Adrenal gland (tissue), 5 donors: ENCODE measurements at regions not wholly inside any gene's neighbourhood (a gene's known extent, or its start where the extent isn't known, plus 50 kb on each side); places are given as distances from the start of the nearest gene placed in this dataset.

Experiments
- POLR2A ChIP-seq, 2 donors: fragments of 450-650 bp; IDR thresholded peaks; one replicate each; pipeline ENCODE4 v1.6.1; 2017; ENCODE audit warnings: antibody characterized with exemption in 2 of 2, mild to moderate bottlenecking in 2 of 2, moderate library complexity in 1 of 2
- TF ChIP-seq, protein P1 (sequence below), 6 experiments: fragments of 450-650 bp in 4 of 6; fragments of 200-600 bp in 2 of 6; sonication (generic) in 1 of 6; IDR thresholded peaks; 1 replicate in 5 of 6; 2 replicates in 1 of 6; pipeline versions ENCODE4 v1.5.1 to v1.8.0; 2016 to 2021; ENCODE audit warnings: antibody characterized with exemption in 6 of 6, mild to moderate bottlenecking in 2 of 6, moderate library complexity in 1 of 6
- donor health status: DM: no; HTN: no; CAD: no.

DNA sequence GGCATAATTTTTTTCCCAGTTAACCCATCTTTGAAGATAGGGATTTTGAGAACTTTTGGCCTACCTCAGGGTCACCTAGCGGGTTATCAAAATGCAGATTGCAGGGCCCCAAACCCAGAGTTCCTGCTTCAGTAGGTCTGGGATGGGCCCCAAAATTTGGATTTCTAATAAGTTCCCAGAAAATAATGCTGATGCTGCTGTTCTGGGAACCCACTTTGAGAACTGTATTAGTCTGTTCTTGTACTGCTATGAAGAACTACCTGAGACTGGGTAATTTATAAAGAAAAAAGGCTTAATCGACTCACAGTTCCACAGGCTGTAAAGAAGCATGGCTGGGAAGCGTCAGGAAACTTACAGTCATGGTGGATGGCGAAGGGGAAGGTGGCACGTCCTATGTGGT lies 182.2 kb upstream of the DMRT1 start:
- TF ChIP-seq POLR2A (IDR thresholded peaks at IDR 0.05), result no peak
- TF ChIP-seq, protein P1, sequence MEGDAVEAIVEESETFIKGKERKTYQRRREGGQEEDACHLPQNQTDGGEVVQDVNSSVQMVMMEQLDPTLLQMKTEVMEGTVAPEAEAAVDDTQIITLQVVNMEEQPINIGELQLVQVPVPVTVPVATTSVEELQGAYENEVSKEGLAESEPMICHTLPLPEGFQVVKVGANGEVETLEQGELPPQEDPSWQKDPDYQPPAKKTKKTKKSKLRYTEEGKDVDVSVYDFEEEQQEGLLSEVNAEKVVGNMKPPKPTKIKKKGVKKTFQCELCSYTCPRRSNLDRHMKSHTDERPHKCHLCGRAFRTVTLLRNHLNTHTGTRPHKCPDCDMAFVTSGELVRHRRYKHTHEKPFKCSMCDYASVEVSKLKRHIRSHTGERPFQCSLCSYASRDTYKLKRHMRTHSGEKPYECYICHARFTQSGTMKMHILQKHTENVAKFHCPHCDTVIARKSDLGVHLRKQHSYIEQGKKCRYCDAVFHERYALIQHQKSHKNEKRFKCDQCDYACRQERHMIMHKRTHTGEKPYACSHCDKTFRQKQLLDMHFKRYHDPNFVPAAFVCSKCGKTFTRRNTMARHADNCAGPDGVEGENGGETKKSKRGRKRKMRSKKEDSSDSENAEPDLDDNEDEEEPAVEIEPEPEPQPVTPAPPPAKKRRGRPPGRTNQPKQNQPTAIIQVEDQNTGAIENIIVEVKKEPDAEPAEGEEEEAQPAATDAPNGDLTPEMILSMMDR (IDR thresholded peaks at IDR 0.05), result no peak
